A204.1 (cell line): ENCODE measurements at regions not wholly inside any gene's neighbourhood (a gene's known extent, or its start where the extent isn't known, plus 50 kb on each side); places are given as distances from the start of the nearest gene placed in this dataset.
"Not testable (repeated sequence)": the region's sequence is repeated elsewhere in the genome, so short reads cannot be mapped to it uniquely, and the experiment has no call there.

ENCODE experiments used
- FAIRE-seq: peaks from 2 replicates; lab custom pipeline; 2012; peaks lifted over from hg19 to GRCh38; lab: Jason Lieb, UNC

DNA sequence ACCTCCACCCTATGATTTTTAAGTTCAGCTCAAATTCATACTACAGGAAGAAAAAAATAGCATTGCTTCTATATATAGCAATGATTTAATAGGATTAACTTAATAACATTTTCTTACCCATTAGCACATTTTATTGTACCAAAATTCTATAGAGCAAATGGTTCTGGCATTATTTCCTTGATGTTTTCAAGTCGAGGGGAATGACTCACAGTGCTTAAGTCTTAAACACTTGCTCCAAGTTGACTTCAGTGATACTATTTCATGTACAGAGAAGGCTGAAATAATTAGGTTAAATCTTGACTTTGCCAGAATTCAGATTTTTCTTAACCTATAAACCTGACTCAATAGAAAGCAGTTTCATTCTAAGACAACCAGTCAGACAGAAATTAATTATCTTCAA lies 1133.8 kb downstream of the SORCS3 start:
- no peak for FAIRE-seq

- no peak for FAIRE-seq
These were observed 1133.3 kb downstream of the SORCS3 start for GRCh38 chr10:105774351-105774750.

- FAIRE-seq: no peak
These were observed 1129.6 kb downstream of the SORCS3 start for GRCh38 chr10:105770524-105771212.

DNA sequence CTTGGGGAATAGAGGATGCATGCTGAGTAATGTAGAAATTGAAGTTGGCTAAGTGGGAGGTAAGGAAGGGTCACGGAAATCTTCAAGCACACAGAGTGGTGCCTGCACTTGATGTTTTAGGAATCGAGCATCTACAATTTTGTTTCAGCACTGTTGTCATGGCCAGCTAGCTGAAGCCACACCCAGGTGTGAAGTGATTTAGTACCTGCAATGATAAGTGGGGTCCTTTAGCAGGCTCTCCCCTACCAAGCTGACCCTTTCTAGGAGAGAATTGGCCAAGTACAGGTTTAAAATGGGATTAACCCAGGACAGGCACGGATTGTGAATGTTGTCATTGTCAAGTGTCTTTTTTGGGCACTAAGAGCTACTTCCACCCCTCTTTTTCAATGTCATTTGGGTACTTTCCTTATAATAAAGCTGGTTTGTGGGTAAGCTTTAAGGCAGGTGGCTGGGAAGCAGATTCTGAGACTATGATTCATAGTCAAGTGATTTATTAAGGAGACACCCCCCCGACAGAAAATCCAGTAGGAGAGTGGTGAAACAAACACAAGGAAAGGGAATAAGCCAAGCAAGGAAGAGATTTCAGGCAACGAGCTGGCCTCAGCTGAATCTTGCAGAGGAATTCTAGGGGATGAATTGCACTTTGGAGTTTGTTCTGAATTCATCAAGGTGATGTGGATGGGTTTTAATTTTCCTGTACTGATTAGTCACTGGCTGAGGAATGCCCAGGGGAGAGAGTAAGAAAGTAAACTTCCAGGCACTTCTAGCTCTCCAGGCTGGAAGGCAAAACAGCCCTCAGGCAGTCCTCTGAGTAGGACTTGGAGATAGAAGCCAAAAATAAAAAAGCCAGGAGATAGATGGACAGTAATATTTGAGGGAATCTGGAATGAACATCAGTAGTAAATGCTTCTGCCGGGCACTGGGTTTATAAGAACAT lies 1128.4 kb downstream of the SORCS3 start:
- no peak for FAIRE-seq

DNA sequence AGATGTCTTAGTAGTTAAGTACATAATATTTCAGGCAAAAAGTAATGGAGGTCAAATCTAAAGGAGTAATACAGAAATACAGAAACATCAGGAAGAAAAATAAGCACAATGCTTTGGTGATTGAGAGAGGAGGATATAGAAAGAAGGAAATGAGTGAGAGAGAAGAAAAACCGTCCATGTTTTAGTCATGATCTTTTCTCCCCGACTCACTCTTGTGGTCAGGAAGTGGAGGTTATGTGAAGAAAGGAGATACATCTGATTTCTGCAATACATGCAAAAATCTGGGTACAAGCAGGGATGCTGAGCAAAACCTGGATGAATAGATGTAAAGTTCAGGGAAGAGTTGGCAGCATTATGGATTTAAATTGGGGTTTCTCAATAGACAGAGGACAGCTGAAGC lies 1122.5 kb downstream of the SORCS3 start:
- no peak for FAIRE-seq

GRCh38 chr10:105761576-105762260 lies 1120.6 kb downstream of the SORCS3 start:
- no peak for FAIRE-seq

- FAIRE-seq: no peak
These were observed 1118.6 kb downstream of the SORCS3 start for GRCh38 chr10:105759669-105760068.

DNA sequence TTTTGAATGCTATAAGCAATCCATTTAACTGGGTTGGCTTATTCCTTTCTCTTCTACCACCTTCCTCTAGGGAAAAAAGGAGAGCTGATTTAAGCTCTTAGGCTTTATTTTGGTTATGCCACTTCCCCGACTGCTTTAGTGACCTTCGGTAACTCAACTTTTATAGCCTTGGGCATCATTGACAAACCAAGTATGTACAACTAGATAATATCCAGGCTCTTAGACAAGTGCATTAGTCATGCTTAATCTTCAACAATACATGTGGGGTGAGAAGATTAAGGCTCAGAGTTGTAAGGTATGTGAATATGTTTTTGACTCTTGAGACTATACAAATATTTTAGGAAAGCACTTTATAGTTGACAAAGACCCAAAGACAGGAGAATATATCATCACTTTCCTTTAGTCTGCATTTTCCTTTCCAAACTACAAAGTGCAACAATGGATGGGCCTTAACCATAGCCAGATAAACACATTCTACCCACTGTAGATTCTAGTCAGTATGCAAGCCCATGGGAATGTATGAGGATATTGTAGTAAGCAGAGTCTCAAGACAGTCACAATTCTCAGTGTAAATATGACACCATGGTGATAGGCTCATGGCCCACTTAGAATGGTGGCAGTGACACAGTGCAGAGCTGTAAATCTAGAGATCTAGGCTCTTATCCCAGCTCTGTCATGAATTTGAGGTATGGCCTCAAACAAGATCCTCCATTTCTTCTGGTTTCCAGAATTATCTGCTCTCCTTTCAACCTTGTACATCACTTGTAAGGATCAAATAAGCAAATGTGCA lies 1117.3 kb downstream of the SORCS3 start:
- FAIRE-seq: no peak

DNA sequence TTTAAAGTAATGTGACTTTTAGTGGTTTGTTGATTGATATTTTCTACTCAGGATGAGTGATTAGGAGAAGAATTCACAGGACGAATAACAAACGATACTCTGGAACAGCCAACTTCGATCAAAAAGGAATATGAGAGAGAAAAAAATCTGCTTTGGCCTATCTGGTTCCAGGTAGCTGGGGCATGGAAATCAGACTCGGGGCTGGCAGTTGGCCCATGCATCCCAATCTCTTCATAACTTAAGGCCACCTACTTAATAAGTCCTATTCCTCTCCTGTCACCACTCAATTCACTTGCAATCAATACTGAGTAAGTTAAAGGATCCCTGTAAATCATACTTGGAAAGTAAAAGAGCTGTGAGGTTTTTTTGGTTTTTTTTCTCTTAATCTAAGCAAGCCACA lies 1116.2 kb downstream of the SORCS3 start:
- no peak for FAIRE-seq

GRCh38 chr10:105756386-105756785 lies 1115.3 kb downstream of the SORCS3 start:
- FAIRE-seq: no peak

GRCh38 chr10:105751688-105752087 lies 1110.6 kb downstream of the SORCS3 start:
- FAIRE-seq: no peak

DNA sequence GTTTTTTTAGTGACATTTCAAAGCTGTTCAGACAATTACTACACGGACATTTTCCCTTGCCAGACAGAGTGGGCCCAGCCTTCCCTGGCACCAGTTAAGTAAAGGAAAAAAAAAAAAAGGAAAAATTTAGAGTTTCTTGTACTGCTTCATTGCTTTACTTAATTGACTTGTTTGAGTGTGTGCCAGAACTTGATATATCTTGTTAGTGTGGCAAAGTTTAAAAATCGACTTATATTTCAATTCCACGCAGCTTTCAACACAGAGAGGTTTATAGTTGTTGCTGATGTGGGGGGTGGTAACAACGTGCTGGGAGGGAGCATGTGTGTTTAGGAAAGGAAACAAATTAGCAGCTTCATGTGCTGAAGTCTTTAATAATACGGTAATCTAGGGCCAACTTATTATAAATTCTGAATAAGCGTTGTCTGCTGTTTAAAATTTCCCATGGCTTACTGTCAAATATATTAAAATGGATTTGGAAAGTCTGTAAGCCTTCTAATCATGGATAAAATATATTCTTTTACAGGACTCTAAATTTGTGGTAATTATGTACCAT lies 1104.6 kb downstream of the SORCS3 start:
- no peak for FAIRE-seq

GRCh38 chr10:105743343-105744056 lies 1102.4 kb downstream of the SORCS3 start:
- FAIRE-seq: no peak

- FAIRE-seq: no peak
These were observed 1101.8 kb downstream of the SORCS3 start for GRCh38 chr10:105742923-105743322.

DNA sequence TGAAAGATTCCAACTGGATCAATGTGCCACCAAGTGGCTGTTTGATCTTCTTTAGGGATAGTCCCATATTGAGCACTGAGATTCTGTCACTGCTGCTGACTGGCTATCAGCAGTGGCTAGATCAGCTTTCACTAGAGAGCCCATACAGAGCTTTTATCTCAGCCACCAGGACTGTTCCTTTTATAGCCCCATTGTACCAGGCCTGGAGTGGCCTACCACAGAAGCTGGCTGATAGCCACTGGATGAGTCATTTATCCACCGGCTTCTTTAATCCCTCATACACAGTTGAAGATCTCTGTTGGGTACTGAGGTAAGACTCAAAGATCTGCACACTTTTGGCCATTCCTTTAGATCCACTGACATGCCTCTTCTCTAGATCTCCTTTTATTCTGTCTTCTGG lies 1101.1 kb downstream of the SORCS3 start:
- no peak for FAIRE-seq

GRCh38 chr10:105734479-105734878 lies 1093.4 kb downstream of the SORCS3 start:
- no peak for FAIRE-seq

- no peak for FAIRE-seq
These were observed 1092.8 kb downstream of the SORCS3 start for GRCh38 chr10:105733924-105734323.

- FAIRE-seq: no peak
These were observed 1088.3 kb downstream of the SORCS3 start for GRCh38 chr10:105729428-105729827.

DNA sequence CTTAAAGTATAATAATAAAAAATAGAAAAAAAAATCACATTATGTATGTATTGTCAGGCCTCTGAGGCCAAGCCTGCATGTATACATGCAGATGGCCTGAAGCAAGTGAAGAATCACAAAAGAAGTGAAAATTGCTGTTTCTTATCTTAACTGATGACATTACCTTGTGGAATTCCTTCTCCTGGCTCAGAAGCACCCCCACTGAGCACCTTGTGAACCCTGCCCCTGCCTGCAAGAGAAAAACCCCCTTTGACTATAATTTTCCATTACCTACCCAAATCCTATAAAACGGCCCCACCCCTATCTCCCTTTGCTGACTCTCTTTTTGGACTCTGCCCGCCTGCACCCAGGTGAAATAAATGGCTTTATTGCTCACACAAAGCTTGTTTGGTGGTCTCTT lies 1086.5 kb downstream of the SORCS3 start:
- not testable (repeated sequence) for FAIRE-seq

DNA sequence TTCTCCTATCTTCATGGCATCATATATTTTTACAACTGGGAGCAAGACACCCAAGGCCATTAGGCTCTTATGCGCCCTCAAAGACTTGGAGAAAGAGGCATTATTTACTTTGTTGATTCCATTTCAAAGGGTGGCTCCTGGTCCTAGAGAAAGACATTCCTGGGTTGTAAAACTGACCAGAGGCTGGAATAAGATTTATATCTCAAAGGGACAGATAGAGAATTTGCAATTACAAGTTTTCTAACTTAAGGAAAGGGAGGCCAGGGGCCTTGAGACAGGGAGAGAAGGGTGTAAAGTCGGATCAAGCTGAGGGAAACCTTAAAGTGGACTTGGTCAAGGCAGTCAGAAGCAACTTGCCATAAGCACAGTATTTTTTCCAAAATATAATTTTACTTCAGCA lies 1086.0 kb downstream of the SORCS3 start:
- no peak for FAIRE-seq

- no peak for FAIRE-seq
These were observed 1085.1 kb downstream of the SORCS3 start for GRCh38 chr10:105726149-105726548.
